ENCODE measurements at regions not wholly inside any gene's neighbourhood (a gene's known extent, or its start where the extent isn't known, plus 50 kb on each side); places are given as distances from the start of the nearest gene placed in this dataset.

GRCh38 chr3:46146548-46146947, 61.6 kb downstream of the CCR1 start:
- DNase-seq (ENCODE audit: low read depth): no peak

DNA sequence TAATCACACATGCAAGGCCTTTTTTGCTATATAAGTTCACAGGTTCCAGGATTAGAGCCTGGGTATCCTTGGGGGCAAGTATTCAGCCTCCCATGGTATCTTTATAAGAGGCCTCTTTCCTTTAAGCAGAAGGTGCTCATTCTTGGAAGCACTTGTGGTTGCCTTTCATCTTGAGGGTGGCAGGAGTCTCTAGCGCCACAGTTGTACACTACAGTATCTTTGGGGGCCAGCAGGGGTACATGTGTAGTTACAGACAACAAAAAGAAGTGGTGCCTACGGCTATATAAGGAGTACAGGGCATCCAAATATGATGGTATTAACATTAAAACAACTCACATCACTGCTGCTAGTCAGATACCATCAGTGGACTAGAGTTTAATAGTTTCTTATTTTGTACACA, 62.1 kb downstream of the CCR1 start:
- no peak for DNase-seq (ENCODE audit: low read depth)

- no peak for DNase-seq (ENCODE audit: low read depth)
Measured at GRCh38 chr3:46145147-46145546, 63.0 kb downstream of the CCR1 start.

DNA sequence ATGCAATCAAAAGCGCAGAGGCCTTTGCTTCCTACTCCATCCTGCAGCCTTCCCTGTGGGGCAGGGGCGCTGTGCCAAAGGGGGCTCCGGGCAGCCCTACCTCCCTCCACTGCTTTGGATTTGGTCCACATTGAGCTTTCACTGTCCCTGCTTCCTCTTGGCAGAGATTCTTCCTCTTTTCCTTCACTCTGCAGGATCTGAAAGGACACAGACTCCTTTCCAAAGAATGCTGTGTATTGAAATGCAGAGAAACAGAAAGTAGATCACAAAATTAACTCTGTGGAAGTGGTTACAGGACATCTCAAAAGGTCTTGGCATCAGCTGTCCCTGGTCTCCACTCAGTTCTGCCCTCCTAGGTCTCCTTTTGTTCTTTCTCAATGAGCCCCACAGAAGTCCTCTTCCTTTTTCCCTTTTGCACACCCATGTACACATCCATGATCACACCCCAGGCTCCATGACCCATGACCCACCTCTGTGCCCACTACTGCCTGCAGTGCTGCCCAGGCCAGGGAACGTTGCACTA, 64.1 kb downstream of the CCR1 start:
- no peak for DNase-seq (ENCODE audit: low read depth)

- no peak for DNase-seq (ENCODE audit: low read depth)
Measured at GRCh38 chr3:46141813-46142212, 66.3 kb downstream of the CCR1 start.

GRCh38 chr3:46138581-46138980, 69.5 kb downstream of the CCR1 start:
- no peak for DNase-seq (ENCODE audit: low read depth)

- no peak for DNase-seq (ENCODE audit: low read depth)
Measured at GRCh38 chr3:46135475-46135874, 72.6 kb downstream of the CCR1 start.

DNA sequence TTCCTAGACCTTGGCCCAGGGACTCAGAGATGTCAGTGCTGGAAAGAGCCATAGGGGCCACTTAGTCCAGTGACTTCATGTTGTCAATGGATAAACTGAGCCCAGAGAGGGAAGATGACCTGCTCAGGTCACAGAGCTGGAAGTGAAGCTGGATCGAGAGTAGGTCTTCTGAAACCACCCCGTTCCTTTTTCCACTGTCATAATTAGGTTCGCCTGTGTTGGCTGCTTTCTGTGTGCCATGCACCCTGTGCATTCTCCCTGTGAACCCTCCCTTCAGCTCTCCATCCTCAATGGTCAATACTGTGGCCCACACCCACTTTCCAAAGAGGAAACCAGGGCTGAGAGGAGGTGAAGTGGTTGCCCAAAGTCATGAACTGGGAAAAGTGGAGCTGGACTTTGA, 74.8 kb downstream of the CCR1 start:
- DNase-seq (ENCODE audit: low read depth): no peak

DNA sequence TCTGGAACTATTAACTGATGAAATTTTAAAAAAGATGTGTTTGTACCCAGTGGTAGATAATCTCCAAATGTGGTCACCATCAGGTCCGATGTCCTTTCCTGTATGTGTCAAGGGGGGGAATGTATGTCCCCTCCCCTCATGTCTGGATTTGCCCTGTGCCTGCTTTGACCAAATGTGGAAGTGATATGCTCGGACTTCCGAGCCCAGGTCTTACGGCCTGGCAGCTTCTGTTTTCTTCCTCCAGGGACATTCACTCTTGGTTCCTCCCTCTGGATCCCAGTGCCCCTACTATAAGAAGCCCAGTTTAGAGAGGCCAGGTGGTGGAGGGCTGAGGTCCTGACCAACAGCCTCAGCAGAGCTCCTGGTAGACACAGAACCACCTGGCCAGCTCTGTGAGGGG, 75.5 kb downstream of the CCR1 start:
- no peak for DNase-seq (ENCODE audit: low read depth)

DNA sequence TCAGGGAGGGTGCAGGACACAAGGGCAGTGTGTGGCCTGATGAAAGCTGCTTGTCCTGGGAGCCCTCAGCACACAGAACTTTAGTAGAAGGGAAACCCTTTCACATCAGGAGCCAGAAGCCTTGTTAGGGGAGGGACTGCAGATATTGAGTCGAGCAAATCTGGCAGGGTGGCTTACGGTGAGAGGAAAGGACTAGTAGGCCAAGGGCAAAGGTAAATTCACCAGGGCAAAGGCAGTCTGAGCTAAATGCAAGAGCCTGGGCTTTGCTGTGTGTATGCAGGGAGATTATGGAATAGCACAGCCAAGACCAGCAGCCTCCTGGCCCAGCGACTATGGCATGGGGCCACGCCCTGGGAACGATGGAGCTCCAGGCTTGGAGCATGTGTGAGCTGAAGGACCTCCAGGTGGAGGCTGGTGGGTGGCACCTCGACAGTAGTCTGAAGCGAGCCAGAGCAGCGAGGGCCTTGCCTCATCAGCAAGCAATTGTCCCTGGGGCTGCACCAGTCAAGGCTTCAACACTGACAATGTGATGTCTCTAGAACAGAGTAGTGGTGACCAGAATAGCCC, 76.1 kb downstream of the CCR1 start:
- no peak for DNase-seq (ENCODE audit: low read depth)

DNA sequence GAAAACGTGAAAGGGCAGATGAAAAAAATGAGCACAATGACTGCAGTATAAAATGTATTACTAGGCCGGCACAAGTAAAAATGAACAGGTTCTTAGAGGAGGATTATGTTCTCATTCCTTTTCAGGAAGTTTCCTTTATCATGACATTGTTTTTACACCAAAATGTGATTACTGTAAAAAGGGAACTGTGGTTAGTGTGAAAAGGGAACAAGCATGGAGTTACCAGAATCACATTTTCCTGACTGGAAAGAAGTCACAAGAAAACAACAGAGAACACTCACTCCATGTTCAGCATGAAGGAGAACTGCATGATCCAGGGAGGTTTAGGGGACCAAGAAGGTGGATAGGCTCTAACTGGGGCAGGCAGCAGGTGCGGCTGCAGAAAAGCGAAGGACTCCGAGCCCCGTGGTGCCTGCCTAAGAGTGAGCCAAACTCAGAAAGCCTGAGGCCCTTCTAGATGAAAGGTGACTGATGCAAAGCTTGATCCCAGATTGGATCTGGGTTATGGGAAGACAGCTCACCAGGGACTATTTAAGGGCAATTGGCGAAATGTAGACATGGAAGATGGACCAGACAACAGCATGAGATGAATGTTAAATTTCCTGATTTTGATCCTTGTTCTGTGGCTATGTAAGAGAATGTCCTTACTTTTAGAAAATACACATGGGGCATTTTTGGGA, 77.3 kb downstream of the CCR1 start:
- DNase-seq (ENCODE audit: low read depth): no peak

GRCh38 chr3:46129588-46130272, 78.4 kb downstream of the CCR1 start:
- DNase-seq (ENCODE audit: low read depth): no peak

DNA sequence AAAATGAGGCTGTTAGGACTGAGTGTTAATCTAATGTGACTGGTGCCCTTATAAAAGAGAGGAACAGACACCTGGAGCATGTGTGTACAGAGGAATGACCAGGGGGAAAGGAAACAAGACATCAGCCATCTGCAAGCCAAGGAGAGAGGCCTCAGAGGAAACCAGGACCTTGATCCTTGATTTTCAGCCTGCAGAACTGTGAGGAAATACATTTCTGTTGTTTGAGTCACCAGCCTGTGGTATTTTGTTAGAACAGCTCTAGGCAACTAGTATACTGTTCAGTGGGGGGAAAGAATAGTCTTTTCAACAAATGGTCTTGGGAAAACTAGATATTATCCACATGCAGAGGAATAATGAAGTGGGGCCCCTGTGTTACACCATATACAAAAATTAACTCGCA, 80.6 kb downstream of the CCR1 start:
- DNase-seq (ENCODE audit: low read depth): no peak

GRCh38 chr3:46124216-46125177, 83.6 kb downstream of the CCR1 start:
- no peak for DNase-seq (ENCODE audit: low read depth)

DNA sequence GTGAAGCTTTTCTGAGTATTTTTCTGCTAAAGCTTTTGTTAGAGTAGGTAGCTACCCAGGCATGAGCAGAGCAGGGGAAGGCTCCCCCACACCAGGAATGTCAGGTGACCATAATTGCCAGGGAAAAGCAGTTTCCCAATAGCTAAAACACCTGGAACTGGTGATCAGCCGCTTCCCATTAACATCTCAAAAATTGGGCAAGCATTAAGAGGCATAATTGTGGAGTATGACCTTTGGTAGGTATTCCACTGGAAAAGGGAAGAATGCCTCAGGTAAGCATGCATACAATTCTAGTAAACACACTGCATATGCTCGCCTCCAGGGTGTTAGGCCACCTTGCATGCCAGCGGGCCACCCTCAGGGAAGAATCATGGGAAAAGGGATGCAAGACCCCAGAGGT, 84.5 kb downstream of the CCR1 start:
- no peak for DNase-seq (ENCODE audit: low read depth)

DNA sequence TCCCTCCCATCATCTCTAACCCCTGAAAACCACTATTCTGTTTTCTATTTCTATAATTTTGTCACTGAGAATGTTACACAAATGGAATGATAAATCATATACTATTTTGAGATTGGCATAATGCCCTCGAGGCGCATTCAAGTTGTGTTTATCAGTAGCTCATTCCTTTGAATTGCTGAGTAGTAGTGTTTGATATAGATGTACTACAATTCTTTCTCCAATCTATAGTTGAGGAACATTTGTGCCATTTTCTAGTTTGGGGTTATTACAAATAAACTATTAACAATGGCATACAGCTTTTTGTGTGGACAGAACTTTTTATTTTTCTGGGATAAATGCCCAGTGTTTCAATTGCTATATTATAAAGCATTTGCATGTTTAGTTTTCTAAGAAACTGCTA, 86.0 kb downstream of the CCR1 start:
- DNase-seq (ENCODE audit: low read depth): no peak

DNA sequence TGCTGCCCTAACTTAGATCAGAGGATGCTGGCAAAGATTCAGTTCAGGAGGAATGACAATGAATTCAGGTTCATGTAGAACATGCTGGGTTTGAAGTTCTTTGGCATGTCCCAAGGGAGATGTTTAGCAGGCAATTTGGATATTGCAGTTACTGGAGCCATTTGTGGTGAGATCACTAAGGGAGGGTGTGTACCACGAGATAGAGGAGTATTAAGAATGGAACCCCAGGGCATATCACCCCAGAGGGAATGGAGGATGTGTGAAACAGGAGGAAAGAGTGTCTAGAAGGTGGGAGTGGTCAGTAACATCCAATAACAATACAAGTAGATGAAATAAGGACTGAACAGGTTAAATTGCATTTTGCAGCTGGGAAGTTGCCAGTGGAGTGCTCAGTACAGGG, 87.1 kb downstream of the CCR1 start:
- DNase-seq (ENCODE audit: low read depth): no peak

- DNase-seq (ENCODE audit: low read depth): no peak
Measured at GRCh38 chr3:46119709-46120498, 88.2 kb downstream of the CCR1 start.

GRCh38 chr3:46119253-46119652, 88.9 kb downstream of the CCR1 start:
- no peak for DNase-seq (ENCODE audit: low read depth)

DNA sequence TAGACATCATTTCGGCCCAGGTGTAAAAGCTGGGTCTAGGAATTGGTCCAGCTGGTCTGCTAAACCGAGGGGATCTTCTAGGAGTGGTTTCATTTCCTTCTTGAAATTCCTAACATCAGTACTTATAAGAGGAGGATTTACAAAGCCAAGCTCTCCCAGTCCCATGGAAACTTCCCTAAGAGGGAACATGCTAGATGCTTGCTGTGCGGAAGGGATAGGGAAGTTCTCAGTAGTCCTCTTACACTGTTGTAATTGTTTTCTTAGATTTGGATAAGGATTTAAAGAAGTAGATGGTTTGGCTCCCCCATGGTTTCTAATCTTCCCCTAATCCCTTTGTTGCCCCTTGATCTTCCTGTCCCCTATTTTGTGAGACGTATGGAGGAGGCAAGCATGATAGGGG, 89.7 kb upstream of the XCR1 start:
- no peak for DNase-seq (ENCODE audit: low read depth)

- no peak for DNase-seq (ENCODE audit: low read depth)
Measured at GRCh38 chr3:46114323-46114988, 87.2 kb upstream of the XCR1 start.
